OCI-LY7 (cell line): ENCODE measurements at regions not wholly inside any gene's neighbourhood (a gene's known extent, or its start where the extent isn't known, plus 50 kb on each side); places are given as distances from the start of the nearest gene placed in this dataset.

Source experiments
- CTCF ChIP-seq: fragments of 200-600 bp; sonication (generic); conservative IDR thresholded peaks from 2 replicates; pipeline ENCODE4 v1.5.1; 2014; ENCODE audit warnings: mild to moderate bottlenecking, antibody characterized with exemption, low read length, moderate library complexity, mixed read lengths
- EZH2phosphoT487 ChIP-seq: fragments of 200-600 bp; sonication (generic); IDR thresholded peaks from 2 replicates; pipeline ENCODE4 v1.6.1; 2018; ENCODE audit warnings: low read depth, borderline replicate concordance, mild to moderate bottlenecking, mixed run types, antibody characterized with exemption, low read length, moderate library complexity, mixed read lengths

GRCh38 chr3:150149651-150150051, 179.0 kb upstream of the PFN2 start:
- no peak for TF ChIP-seq CTCF
- no peak for TF ChIP-seq EZH2phosphoT487
